LNCaP clone FGC (cell line): ENCODE measurements at regions not wholly inside any gene's neighbourhood (a gene's known extent, or its start where the extent isn't known, plus 50 kb on each side); places are given as distances from the start of the nearest gene placed in this dataset.

Experiments used
- DNase-seq: peaks from one replicate; pipeline ENCODE4 v3.0.0-alpha.2; 2011; ENCODE audit warnings: low read depth
- H3K4me3 ChIP-seq: 2 replicates; pipeline ENCODE4 v1.5.1; 2011; ENCODE audit warnings: mild to moderate bottlenecking, low read depth, low read length, control low read depth
- TF ChIP-seq, protein P1 (sequence below): IDR thresholded peaks from 2 replicates; pipeline ENCODE4 v1.5.1; 2012; ENCODE audit warnings: mild to moderate bottlenecking; ENCODE audit not compliant: control insufficient read depth, insufficient read depth; ENCODE audit errors: extremely low read depth

DNA sequence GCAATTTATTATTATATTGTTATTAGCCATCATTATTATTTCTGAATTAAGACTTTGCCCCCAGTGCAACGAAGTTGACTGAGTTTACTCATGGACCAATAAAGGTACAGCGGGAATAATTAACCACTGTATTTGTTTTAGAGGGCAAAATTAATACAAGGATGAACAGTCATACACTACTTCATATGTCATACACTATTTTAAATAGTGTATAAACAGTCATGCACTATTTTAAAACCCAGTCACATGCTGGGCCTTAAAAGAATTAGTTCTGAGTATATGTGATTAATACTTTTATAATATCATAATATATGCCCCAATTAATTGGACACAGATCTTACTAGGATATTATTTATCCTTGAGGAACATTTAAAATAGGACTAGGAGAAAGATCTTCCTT lies 125.3 kb upstream of the NANOGP8 start:
- TF ChIP-seq, protein P1, sequence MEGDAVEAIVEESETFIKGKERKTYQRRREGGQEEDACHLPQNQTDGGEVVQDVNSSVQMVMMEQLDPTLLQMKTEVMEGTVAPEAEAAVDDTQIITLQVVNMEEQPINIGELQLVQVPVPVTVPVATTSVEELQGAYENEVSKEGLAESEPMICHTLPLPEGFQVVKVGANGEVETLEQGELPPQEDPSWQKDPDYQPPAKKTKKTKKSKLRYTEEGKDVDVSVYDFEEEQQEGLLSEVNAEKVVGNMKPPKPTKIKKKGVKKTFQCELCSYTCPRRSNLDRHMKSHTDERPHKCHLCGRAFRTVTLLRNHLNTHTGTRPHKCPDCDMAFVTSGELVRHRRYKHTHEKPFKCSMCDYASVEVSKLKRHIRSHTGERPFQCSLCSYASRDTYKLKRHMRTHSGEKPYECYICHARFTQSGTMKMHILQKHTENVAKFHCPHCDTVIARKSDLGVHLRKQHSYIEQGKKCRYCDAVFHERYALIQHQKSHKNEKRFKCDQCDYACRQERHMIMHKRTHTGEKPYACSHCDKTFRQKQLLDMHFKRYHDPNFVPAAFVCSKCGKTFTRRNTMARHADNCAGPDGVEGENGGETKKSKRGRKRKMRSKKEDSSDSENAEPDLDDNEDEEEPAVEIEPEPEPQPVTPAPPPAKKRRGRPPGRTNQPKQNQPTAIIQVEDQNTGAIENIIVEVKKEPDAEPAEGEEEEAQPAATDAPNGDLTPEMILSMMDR, result no peak
- H3K4me3 ChIP-seq, result no peak overlapping the region
- DNase-seq, result no peak

DNA sequence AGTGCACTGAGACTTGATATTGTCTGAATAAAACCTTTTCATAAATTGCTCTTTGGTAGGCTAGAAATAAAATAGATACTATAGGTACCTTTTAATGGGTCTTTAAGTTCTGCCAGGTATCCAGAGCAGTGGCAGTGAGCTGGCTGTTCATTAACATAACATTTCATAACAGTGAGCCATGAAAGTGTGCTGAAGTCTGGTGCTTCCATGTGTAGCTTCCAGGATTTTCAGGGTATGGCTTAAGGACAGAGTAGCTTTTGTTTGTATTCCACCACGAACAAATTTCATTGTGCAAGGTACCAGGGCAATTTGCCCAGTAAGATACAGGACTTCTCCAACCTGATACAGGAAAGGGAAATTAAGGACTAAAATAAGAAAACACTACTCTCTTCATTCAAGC lies 124.7 kb upstream of the NANOGP8 start:
- peak; percentile 13 for DNase-seq
- no peak overlapping the region for H3K4me3 ChIP-seq
- TF ChIP-seq, protein P1, result no peak

DNA sequence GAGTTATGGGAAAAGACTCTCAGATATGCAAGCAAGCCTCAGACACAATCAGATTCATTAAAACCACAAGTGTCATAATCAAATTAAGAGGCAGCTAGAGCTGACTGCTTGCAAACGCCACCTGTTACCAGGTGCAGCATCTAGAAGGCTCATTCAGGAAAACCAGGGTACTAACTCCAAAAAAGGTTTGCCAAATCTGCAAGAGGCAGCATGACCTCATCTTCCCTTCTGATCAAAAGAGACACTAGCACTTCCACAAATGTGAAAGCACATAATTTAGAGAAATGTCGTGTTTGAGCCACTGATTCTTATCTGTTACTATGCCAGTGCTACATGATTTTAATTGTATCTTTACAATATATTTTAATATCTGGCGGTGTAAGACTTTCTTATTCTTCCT lies 123.3 kb upstream of the NANOGP8 start:
- H3K4me3 ChIP-seq, result no peak overlapping the region
- DNase-seq, result no peak
- TF ChIP-seq, protein P1, result no peak

DNA sequence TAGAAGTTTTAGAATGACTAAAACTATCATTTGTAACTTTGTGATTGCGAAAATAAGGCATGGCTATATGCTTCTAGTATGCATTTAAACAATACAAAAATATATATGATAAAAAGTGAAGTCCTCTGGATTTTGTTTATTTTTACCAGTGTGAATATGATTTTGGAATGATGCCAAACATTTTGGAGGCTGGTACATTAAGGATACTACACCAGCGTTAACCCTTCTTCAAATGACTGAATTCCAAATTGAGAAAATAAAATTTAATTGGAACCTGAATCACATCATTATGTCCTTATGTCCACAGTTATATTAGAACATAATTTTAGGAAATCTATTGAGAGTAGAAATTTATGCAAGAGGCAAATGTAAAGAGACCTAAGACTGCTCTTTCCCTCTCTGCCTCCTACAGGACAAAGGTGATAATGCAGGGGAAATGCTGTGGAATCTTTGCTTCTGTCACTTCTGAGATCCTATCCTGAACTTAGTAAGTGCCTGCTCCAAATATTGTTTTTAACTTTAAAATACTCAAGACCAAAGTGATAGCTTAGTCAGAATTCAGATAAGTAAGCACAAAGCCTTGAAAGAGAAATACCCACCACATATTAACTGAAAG lies 121.1 kb upstream of the NANOGP8 start:
- TF ChIP-seq, protein P1, result peak; percentile 42
- H3K4me3 ChIP-seq, result no peak overlapping the region
- peak; percentile 15 for DNase-seq

DNA sequence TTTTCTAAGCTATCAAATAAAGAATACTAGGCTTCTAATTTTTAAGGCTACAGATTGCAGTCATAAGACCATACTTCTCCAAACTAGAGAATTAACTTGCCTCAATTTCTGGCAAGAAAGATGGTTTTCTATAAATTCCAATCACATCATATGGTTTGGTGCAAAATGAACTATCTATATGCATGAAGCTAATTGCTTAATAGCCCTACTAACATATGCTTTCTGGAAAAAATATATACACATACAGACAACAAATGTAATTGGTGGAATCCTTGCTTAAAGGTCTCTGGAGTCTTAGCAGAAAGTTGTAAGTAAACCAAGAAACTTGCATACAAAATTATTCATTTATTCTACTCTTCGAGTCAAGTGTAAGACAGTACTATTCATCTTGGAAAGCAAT lies 113.1 kb upstream of the NANOGP8 start:
- TF ChIP-seq, protein P1, result no peak
- no peak overlapping the region for H3K4me3 ChIP-seq
- no peak for DNase-seq

DNA sequence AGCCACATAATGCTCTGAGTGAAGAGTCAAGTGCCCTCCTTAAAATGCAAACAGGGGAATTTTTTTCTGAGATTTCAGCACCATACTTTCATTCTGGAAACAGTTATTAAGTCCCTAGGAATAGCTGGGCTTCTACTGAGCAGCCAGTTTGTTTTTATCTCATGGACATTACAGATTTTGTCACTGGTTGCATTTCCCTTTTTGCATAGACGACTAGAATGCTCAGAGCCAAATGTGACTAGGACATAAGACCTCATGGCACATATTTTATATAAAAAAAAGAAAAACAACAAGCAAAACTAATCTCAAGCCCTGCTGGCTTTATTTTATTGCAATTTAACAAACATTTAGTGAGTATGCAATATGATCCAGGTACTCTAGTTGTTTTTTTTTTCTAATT lies 112.7 kb upstream of the NANOGP8 start:
- no peak for DNase-seq
- no peak overlapping the region for H3K4me3 ChIP-seq
- TF ChIP-seq, protein P1, result no peak

DNA sequence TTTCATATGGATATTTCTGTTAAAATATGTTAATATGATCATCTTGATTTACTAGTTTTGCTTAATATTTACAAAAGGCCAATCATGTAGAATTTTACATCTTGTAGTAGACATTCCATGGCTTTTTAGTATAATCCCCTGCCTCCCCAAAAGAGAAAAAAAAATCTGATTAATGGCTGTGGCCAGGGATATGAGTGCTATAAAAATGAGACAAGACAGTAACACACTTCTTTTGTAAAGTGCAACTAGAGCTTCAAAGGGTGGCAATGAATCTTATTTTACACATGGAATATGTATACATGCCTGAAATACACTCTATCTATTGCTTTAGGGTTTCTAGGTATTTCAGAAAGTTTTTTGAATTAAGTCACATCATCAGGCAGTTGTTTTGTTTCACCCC lies 112.2 kb upstream of the NANOGP8 start:
- DNase-seq, result no peak
- TF ChIP-seq, protein P1, result no peak
- no peak overlapping the region for H3K4me3 ChIP-seq
